Caco-2 (cell line): ENCODE measurements at regions not wholly inside any gene's neighbourhood (a gene's known extent, or its start where the extent isn't known, plus 50 kb on each side); places are given as distances from the start of the nearest gene placed in this dataset.

Experiments
- BruUV-seq: library from RNA; stranded (reverse); fragments of 400-500 nt; replicated peaks from 2 replicates; lab custom pipeline; 2021; lab: Mats Ljungman, UMichigan
- CTCF ChIA-PET: fragments of 300-600 bp; sonication (Branson Sonifier 250); formaldehyde crosslinking; loops from one replicate; lab custom pipeline; 2022; ENCODE audit warnings: antibody characterized with exemption; lab: Charles Lee
- POLR2A ChIA-PET: fragments of 300-600 bp; sonication (Branson Sonifier 250); formaldehyde crosslinking; loops from one replicate; lab custom pipeline; 2022; ENCODE audit warnings: antibody characterized with exemption; lab: Charles Lee
- DNase-seq, 2 experiments: peaks; one replicate each; pipeline versions ENCODE4 v3.0.0 to v3.0.0-alpha.2; 2020 to 2022
- H3K27me3 ChIP-seq: replicated peaks from 2 replicates; pipeline ENCODE4 v1.6.0; 2011; ENCODE audit warnings: low read length; ENCODE audit not compliant: control insufficient read depth, insufficient read depth
- H3K36me3 ChIP-seq: 2 replicates; pipeline ENCODE4 v1.5.1; 2011; ENCODE audit warnings: low read length; ENCODE audit not compliant: control insufficient read depth, insufficient read depth
- H3K4me1 ChIP-seq: fragments of 250-450 bp; sonication (Bioruptor Pico); 2 replicates; pipeline ENCODE4 v1.5.1; 2020; ENCODE audit warnings: mild to moderate bottlenecking
- H3K4me3 ChIP-seq: 2 replicates; pipeline ENCODE4 v1.5.1; 2011; ENCODE audit warnings: low read depth, mild to moderate bottlenecking, control low read depth, low read length
- H3K9me3 ChIP-seq: fragments of 250-450 bp; sonication (Bioruptor Pico); 2 replicates; pipeline ENCODE4 v1.5.1; 2020; ENCODE audit warnings: mild to moderate bottlenecking, moderate library complexity
- H3K27ac Mint-ChIP-seq: one replicate; pipeline ENCODE4 v1.8.0; 2022; ENCODE audit warnings: mixed read lengths; ENCODE audit not compliant: unreplicated experiment
- H3K27me3 Mint-ChIP-seq: one replicate; pipeline ENCODE4 v1.8.0; 2022; ENCODE audit warnings: mixed read lengths; ENCODE audit not compliant: insufficient read depth, unreplicated experiment
- H3K36me3 Mint-ChIP-seq: one replicate; pipeline ENCODE4 v1.8.0; 2022; ENCODE audit warnings: mild to moderate bottlenecking, mixed read lengths; ENCODE audit not compliant: insufficient read depth, unreplicated experiment
- H3K4me1 Mint-ChIP-seq: one replicate; pipeline ENCODE4 v1.8.0; 2022; ENCODE audit warnings: low read depth, mixed read lengths; ENCODE audit not compliant: unreplicated experiment
- H3K4me3 Mint-ChIP-seq: one replicate; pipeline ENCODE4 v1.8.0; 2022; ENCODE audit warnings: mild to moderate bottlenecking, moderate library complexity, mixed read lengths; ENCODE audit not compliant: unreplicated experiment
- H3K9me3 Mint-ChIP-seq: one replicate; pipeline ENCODE4 v1.8.0; 2022; ENCODE audit warnings: mixed read lengths; ENCODE audit not compliant: unreplicated experiment
- CTCF ChIP-seq, 2 experiments: fragments of 200-600 bp in 1 of 2; IDR thresholded peaks; 1 replicate in 1 of 2; 2 replicates in 1 of 2; pipeline versions ENCODE4 v1.5.1 to v1.8.0; 2011 to 2022; ENCODE audit warnings: antibody characterized with exemption in 1 of 2, control low read depth in 1 of 2, inconsistent platforms in 1 of 2, low read depth in 1 of 2, low read length in 1 of 2, mild to moderate bottlenecking in 1 of 2, moderate library complexity in 1 of 2; ENCODE audit not compliant: insufficient read depth in 1 of 2, severe bottlenecking in 1 of 2, unreplicated experiment in 1 of 2
- intact Hi-C: fragments of 100-400 bp; cut with micrococcal nuclease; formaldehyde crosslinking; loops from one replicate; pipeline ENCODE4 v1.10.0; 2022; ENCODE audit not compliant: unreplicated experiment

DNA sequence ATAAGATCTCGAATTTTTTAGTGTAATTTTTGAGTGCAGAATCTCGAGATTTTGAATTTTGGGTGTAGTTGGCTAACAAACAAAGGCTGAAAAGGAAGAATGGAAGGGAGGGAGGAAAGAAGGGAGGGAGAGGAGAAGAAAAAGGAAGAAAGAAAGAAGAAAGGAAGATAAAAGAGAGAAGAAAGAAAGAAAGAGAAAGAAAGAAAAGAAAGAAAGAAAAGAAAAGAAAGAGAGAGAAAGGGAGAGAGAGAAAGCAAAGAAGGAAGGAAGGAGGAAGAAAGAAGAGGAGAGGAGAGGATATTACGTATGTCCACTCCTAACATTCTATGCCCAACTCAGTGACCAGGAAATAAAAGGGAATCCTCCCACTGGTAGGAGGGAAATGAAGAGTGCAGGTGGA lies 169.6 kb downstream of the TBXT start:
- Histone ChIP-seq H3K36me3 (no peaks in the 10 kb centered on the region), H3K9me3 (no peaks in the 10 kb centered on the region), H3K4me3 (no peak overlapping the region), H3K27me3 (no peaks in the 10 kb centered on the region), H3K4me1 (no peaks in the 10 kb centered on the region)
- no TSS peak for BruUV-seq
- intact Hi-C loops: no loop called here
- POLR2A ChIA-PET: no interaction called here
- Mint-ChIP-seq H3K27me3 (peaks cover 23% of the 10 kb centered on the region), H3K27ac (no peak overlapping the region), H3K36me3 (no peaks in the 10 kb centered on the region), H3K9me3 (no peaks in the 10 kb centered on the region), H3K4me1 (no peaks in the 10 kb centered on the region), H3K4me3 (no peak overlapping the region)
- no peak for DNase-seq
- CTCF ChIA-PET: no interaction called here
- no peak for TF ChIP-seq CTCF (IDR thresholded peaks at IDR 0.05; ENCODE audit: insufficient read depth in 1 of 2, low read depth in 1 of 2, low read length in 1 of 2, severe bottlenecking in 1 of 2, unreplicated experiment in 1 of 2)

- POLR2A ChIA-PET: no interaction called here
Measured at GRCh38 chr6:165991341-165991740, 176.3 kb downstream of the TBXT start.

GRCh38 chr6:165990216-165990615 lies 177.4 kb downstream of the TBXT start:
- H3K9me3 Mint-ChIP-seq: peaks cover 15% of the 10 kb centered on the region
- H3K4me1 ChIP-seq: no peaks in the 10 kb centered on the region
- no TSS peak for BruUV-seq
- H3K36me3 ChIP-seq: no peaks in the 10 kb centered on the region
- H3K36me3 Mint-ChIP-seq: no peaks in the 10 kb centered on the region
- POLR2A ChIA-PET: no interaction called here
- H3K4me1 Mint-ChIP-seq: peaks cover 8% of the 10 kb centered on the region
- H3K9me3 ChIP-seq: no peaks in the 10 kb centered on the region
- intact Hi-C loops: no loop called here
- no peak for TF ChIP-seq CTCF (IDR thresholded peaks at IDR 0.05; ENCODE audit: insufficient read depth in 1 of 2, low read depth in 1 of 2, low read length in 1 of 2, severe bottlenecking in 1 of 2, unreplicated experiment in 1 of 2)
- no peak for DNase-seq
- no peak overlapping the region for H3K4me3 ChIP-seq
- H3K27me3 Mint-ChIP-seq: peaks cover 45% of the 10 kb centered on the region
- no peak overlapping the region for H3K4me3 Mint-ChIP-seq
- no peak overlapping the region for H3K27ac Mint-ChIP-seq
- no peaks in the 10 kb centered on the region for H3K27me3 ChIP-seq
- CTCF ChIA-PET: no interaction called here

More at GRCh38 chr6:165991341-165991740, 176.3 kb downstream of the TBXT start:
- no TSS peak for BruUV-seq
- H3K9me3 ChIP-seq: no peaks in the 10 kb centered on the region
- peaks cover 8% of the 10 kb centered on the region for H3K4me1 Mint-ChIP-seq
- no peak for DNase-seq
- H3K27me3 Mint-ChIP-seq: peaks cover 48% of the 10 kb centered on the region
- H3K27me3 ChIP-seq: no peaks in the 10 kb centered on the region
- no peaks in the 10 kb centered on the region for H3K36me3 Mint-ChIP-seq
- H3K4me3 Mint-ChIP-seq: no peak overlapping the region
- no peak overlapping the region for H3K27ac Mint-ChIP-seq
- CTCF ChIA-PET: no interaction called here
- no peaks in the 10 kb centered on the region for H3K36me3 ChIP-seq
- TF ChIP-seq CTCF (IDR thresholded peaks at IDR 0.05; ENCODE audit: insufficient read depth in 1 of 2, low read depth in 1 of 2, low read length in 1 of 2, severe bottlenecking in 1 of 2, unreplicated experiment in 1 of 2): no peak
- H3K4me1 ChIP-seq: no peaks in the 10 kb centered on the region
- H3K9me3 Mint-ChIP-seq: peaks cover 15% of the 10 kb centered on the region
- intact Hi-C loops: no loop called here
- H3K4me3 ChIP-seq: no peak overlapping the region
